SU-DHL-6 (cell line): ENCODE measurements at regions not wholly inside any gene's neighbourhood (a gene's known extent, or its start where the extent isn't known, plus 50 kb on each side); places are given as distances from the start of the nearest gene placed in this dataset.

Experiments
- H2AFZ ChIP-seq: fragments of 200-600 bp; sonication (generic); 2 replicates; pipeline ENCODE4 v1.6.1; 2014; ENCODE audit warnings: low read depth, mild to moderate bottlenecking, moderate library complexity, mixed read lengths, antibody characterized with exemption, low read length; ENCODE audit not compliant: severe bottlenecking
- H3F3A ChIP-seq: fragments of 200-600 bp; shearing (Covaris generic); 2 replicates; pipeline ENCODE4 v1.6.0; 2016; ENCODE audit warnings: antibody characterized with exemption, mild to moderate bottlenecking; ENCODE audit not compliant: insufficient read depth
- H3K27ac ChIP-seq: fragments of 200-600 bp; sonication (generic); 2 replicates; pipeline ENCODE4 v1.5.1; 2016; ENCODE audit warnings: low read depth, mild to moderate bottlenecking, low read length, moderate library complexity, mixed read lengths
- H3K27me3 ChIP-seq: fragments of 200-600 bp; sonication (generic), shearing (Covaris generic); 2 replicates; pipeline ENCODE4 v1.6.0; 2014; ENCODE audit warnings: mild to moderate bottlenecking, low read length
- H3K36me3 ChIP-seq: fragments of 200-600 bp; sonication (generic); 2 replicates; pipeline ENCODE4 v1.6.1; 2014; ENCODE audit warnings: mild to moderate bottlenecking, low read length, mixed read lengths
- H3K4me2 ChIP-seq: fragments of 300-600, 200-600 bp; shearing (Covaris generic), sonication (generic); 2 replicates; pipeline ENCODE4 v1.6.0; 2014; ENCODE audit warnings: low read length, low read depth, mild to moderate bottlenecking; ENCODE audit not compliant: poor library complexity, severe bottlenecking
- H3K4me3 ChIP-seq: fragments of 200-600 bp; sonication (generic); 2 replicates; pipeline ENCODE4 v1.5.1; 2014; ENCODE audit warnings: antibody characterized with exemption, low read length, mild to moderate bottlenecking, mixed read lengths; ENCODE audit not compliant: insufficient read depth, poor library complexity, severe bottlenecking
- H3K79me2 ChIP-seq: fragments of 200-600 bp; sonication (generic); 2 replicates; pipeline ENCODE4 v1.6.1; 2014; ENCODE audit warnings: mild to moderate bottlenecking, low read length, moderate library complexity; ENCODE audit not compliant: insufficient read depth
- H3K9ac ChIP-seq: fragments of 200-600 bp; sonication (generic); 2 replicates; pipeline ENCODE4 v1.7.0; 2014; ENCODE audit warnings: mild to moderate bottlenecking, low read length
- H3K9me2 ChIP-seq: fragments of 200-600 bp; sonication (generic); replicated peaks from 2 replicates; pipeline ENCODE4 v1.6.1; 2014; ENCODE audit warnings: low read length; ENCODE audit not compliant: insufficient read depth
- H3K9me3 ChIP-seq: fragments of 200-600 bp; sonication (generic); 2 replicates; pipeline ENCODE4 v1.6.1; 2014; ENCODE audit warnings: low read length, mixed read lengths; ENCODE audit not compliant: insufficient read depth
- H4K20me1 ChIP-seq: fragments of 200-600 bp; sonication (generic); 2 replicates; pipeline ENCODE4 v1.6.1; 2014; ENCODE audit warnings: low read depth, mild to moderate bottlenecking, antibody characterized with exemption, low read length, moderate library complexity, mixed read lengths
- EZH2phosphoT487 ChIP-seq: fragments of 200-600 bp; sonication (generic), shearing (Covaris generic); conservative IDR thresholded peaks from 2 replicates; pipeline ENCODE4 v1.6.1; 2018; ENCODE audit warnings: mild to moderate bottlenecking, antibody characterized with exemption, low read length, moderate library complexity, mixed read lengths
- TF ChIP-seq, protein P1 (sequence below): fragments of 200-600 bp; sonication (generic); IDR thresholded peaks from one replicate; pipeline ENCODE4 v1.5.1; 2017; ENCODE audit warnings: antibody characterized with exemption, mild to moderate bottlenecking, low read length, moderate library complexity; ENCODE audit not compliant: insufficient read depth, poor library complexity, severe bottlenecking

DNA sequence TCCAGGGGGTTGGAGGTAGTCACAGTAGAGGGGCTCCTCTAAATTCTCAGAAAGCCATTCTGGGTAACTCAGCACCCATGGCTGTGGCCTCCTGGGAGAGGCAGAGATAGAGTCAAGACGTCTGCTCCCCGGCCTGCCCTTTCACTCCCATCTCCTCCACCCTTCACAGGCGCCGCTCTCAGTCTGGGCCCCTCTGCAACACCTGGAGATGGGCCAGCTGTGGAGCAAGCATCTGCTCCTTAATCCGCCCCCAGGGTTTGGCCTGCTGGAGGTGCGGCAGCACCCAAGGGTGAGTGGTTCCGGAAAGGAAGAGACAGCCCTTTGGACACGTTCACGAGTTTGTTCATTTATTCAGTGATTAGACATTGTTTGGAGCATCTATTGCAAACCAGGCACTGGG is 271.3 kb downstream of the BMP7 start:
- H3K27me3 ChIP-seq = no peaks in the 10 kb centered on the region
- no peaks in the 10 kb centered on the region for H3K36me3 ChIP-seq
- peaks cover 9% of the 10 kb centered on the region; the same call in 1 of the 2 replicates for H3K9me3 ChIP-seq
- no peaks in the 10 kb centered on the region for H4K20me1 ChIP-seq
- no peaks in the 10 kb centered on the region for H3F3A ChIP-seq
- H2AFZ ChIP-seq = no peak overlapping the region
- no peak overlapping the region for H3K27ac ChIP-seq
- TF ChIP-seq, protein P1, sequence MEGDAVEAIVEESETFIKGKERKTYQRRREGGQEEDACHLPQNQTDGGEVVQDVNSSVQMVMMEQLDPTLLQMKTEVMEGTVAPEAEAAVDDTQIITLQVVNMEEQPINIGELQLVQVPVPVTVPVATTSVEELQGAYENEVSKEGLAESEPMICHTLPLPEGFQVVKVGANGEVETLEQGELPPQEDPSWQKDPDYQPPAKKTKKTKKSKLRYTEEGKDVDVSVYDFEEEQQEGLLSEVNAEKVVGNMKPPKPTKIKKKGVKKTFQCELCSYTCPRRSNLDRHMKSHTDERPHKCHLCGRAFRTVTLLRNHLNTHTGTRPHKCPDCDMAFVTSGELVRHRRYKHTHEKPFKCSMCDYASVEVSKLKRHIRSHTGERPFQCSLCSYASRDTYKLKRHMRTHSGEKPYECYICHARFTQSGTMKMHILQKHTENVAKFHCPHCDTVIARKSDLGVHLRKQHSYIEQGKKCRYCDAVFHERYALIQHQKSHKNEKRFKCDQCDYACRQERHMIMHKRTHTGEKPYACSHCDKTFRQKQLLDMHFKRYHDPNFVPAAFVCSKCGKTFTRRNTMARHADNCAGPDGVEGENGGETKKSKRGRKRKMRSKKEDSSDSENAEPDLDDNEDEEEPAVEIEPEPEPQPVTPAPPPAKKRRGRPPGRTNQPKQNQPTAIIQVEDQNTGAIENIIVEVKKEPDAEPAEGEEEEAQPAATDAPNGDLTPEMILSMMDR = no peak
- H3K4me3 ChIP-seq = no peak overlapping the region
- H3K9ac ChIP-seq = no peak overlapping the region
- no peaks in the 10 kb centered on the region for H3K79me2 ChIP-seq
- no peaks in the 10 kb centered on the region for H3K9me2 ChIP-seq
- H3K4me2 ChIP-seq = no peak overlapping the region

- Histone ChIP-seq H3K4me3 (no peak overlapping the region), H3K9ac (no peak overlapping the region), H3K9me3 (peaks cover 9% of the 10 kb centered on the region; the same call in 1 of the 2 replicates), H3K4me2 (no peak overlapping the region), H3K27ac (no peak overlapping the region), H3K79me2 (no peaks in the 10 kb centered on the region), H3F3A (no peaks in the 10 kb centered on the region), H3K9me2 (no peaks in the 10 kb centered on the region), H4K20me1 (no peaks in the 10 kb centered on the region), H2AFZ (no peak overlapping the region), H3K36me3 (no peaks in the 10 kb centered on the region), H3K27me3 (no peaks in the 10 kb centered on the region)
- no peak for TF ChIP-seq EZH2phosphoT487
- TF ChIP-seq, protein P1 = peak; percentile 60
These were observed 270.8 kb downstream of the BMP7 start for GRCh38 chr20:56995635-56996075.

GRCh38 chr20:56996533-56996932 is 269.9 kb downstream of the BMP7 start:
- no peaks in the 10 kb centered on the region for H4K20me1 ChIP-seq
- no peaks in the 10 kb centered on the region for H3K36me3 ChIP-seq
- H3K9me3 ChIP-seq = peaks cover 9% of the 10 kb centered on the region; the same call in 1 of the 2 replicates
- TF ChIP-seq, protein P1 = no peak
- TF ChIP-seq EZH2phosphoT487 = no peak
- H3K4me2 ChIP-seq = no peak overlapping the region
- H3K27ac ChIP-seq = no peak overlapping the region
- no peak overlapping the region for H3K9ac ChIP-seq
- H2AFZ ChIP-seq = no peak overlapping the region
- no peak overlapping the region for H3K4me3 ChIP-seq
- no peaks in the 10 kb centered on the region for H3F3A ChIP-seq
- no peaks in the 10 kb centered on the region for H3K9me2 ChIP-seq
- H3K27me3 ChIP-seq = no peaks in the 10 kb centered on the region
- no peaks in the 10 kb centered on the region for H3K79me2 ChIP-seq
